ENCODE measurements at regions not wholly inside any gene's neighbourhood (a gene's known extent, or its start where the extent isn't known, plus 50 kb on each side); places are given as distances from the start of the nearest gene placed in this dataset.
A peak's percentile ranks its signal among the peaks of the same experiment; 100 is the strongest.

DNA sequence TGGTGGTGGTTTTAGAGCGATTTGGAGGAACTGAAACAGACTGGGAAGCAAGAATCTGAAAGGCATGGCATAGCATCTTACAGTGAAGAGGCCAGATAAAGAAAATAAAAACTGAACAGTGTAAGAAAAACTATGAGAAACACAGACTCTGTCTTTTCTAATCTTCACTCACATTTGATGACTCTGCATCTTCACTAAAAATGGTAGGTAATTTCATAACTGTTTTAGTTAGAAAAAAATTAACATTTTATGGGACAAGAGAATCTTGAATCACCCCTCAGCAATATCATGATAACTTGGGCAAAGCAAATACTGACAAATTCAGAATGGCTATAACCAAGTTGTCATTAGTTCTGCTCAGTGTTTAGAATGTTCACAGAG lies 812.6 kb downstream of the MCTP2 start (continued):
- TF ChIP-seq, protein P1, sequence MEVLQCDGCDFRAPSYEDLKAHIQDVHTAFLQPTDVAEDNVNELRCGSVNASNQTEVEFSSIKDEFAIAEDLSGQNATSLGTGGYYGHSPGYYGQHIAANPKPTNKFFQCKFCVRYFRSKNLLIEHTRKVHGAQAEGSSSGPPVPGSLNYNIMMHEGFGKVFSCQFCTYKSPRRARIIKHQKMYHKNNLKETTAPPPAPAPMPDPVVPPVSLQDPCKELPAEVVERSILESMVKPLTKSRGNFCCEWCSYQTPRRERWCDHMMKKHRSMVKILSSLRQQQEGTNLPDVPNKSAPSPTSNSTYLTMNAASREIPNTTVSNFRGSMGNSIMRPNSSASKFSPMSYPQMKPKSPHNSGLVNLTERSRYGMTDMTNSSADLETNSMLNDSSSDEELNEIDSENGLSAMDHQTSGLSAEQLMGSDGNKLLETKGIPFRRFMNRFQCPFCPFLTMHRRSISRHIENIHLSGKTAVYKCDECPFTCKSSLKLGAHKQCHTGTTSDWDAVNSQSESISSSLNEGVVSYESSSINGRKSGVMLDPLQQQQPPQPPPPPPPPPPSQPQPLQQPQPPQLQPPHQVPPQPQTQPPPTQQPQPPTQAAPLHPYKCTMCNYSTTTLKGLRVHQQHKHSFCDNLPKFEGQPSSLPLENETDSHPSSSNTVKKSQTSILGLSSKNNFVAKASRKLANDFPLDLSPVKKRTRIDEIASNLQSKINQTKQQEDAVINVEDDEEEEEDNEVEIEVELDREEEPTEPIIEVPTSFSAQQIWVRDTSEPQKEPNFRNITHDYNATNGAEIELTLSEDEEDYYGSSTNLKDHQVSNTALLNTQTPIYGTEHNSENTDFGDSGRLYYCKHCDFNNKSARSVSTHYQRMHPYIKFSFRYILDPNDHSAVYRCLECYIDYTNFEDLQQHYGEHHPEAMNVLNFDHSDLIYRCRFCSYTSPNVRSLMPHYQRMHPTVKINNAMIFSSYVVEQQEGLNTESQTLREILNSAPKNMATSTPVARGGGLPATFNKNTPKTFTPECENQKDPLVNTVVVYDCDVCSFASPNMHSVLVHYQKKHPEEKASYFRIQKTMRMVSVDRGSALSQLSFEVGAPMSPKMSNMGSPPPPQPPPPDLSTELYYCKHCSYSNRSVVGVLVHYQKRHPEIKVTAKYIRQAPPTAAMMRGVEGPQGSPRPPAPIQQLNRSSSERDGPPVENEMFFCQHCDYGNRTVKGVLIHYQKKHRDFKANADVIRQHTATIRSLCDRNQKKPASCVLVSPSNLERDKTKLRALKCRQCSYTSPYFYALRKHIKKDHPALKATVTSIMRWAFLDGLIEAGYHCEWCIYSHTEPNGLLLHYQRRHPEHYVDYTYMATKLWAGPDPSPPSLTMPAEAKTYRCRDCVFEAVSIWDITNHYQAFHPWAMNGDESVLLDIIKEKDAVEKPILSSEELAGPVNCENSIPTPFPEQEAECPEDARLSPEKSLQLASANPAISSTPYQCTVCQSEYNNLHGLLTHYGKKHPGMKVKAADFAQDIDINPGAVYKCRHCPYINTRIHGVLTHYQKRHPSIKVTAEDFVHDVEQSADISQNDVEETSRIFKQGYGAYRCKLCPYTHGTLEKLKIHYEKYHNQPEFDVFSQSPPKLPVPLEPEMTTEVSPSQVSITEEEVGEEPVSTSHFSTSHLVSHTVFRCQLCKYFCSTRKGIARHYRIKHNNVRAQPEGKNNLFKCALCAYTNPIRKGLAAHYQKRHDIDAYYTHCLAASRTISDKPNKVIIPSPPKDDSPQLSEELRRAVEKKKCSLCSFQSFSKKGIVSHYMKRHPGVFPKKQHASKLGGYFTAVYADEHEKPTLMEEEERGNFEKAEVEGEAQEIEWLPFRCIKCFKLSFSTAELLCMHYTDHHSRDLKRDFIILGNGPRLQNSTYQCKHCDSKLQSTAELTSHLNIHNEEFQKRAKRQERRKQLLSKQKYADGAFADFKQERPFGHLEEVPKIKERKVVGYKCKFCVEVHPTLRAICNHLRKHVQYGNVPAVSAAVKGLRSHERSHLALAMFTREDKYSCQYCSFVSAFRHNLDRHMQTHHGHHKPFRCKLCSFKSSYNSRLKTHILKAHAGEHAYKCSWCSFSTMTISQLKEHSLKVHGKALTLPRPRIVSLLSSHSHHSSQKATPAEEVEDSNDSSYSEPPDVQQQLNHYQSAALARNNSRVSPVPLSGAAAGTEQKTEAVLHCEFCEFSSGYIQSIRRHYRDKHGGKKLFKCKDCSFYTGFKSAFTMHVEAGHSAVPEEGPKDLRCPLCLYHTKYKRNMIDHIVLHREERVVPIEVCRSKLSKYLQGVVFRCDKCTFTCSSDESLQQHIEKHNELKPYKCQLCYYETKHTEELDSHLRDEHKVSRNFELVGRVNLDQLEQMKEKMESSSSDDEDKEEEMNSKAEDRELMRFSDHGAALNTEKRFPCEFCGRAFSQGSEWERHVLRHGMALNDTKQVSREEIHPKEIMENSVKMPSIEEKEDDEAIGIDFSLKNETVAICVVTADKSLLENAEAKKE (CRISPR knock-in tag; IDR thresholded peaks at IDR 0.05), result no peak
- TF ChIP-seq STAT1 (IDR thresholded peaks at IDR 0.05; ENCODE audit: unreplicated experiment), result no peak
- TF ChIP-seq, protein P2, sequence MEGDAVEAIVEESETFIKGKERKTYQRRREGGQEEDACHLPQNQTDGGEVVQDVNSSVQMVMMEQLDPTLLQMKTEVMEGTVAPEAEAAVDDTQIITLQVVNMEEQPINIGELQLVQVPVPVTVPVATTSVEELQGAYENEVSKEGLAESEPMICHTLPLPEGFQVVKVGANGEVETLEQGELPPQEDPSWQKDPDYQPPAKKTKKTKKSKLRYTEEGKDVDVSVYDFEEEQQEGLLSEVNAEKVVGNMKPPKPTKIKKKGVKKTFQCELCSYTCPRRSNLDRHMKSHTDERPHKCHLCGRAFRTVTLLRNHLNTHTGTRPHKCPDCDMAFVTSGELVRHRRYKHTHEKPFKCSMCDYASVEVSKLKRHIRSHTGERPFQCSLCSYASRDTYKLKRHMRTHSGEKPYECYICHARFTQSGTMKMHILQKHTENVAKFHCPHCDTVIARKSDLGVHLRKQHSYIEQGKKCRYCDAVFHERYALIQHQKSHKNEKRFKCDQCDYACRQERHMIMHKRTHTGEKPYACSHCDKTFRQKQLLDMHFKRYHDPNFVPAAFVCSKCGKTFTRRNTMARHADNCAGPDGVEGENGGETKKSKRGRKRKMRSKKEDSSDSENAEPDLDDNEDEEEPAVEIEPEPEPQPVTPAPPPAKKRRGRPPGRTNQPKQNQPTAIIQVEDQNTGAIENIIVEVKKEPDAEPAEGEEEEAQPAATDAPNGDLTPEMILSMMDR (conservative IDR thresholded peaks at IDR 0.05; ENCODE audit: low read depth in 2 of 2), result no peak
- no peak for TF ChIP-seq JUNB (IDR thresholded peaks at IDR 0.05; ENCODE audit: unreplicated experiment)

DNA sequence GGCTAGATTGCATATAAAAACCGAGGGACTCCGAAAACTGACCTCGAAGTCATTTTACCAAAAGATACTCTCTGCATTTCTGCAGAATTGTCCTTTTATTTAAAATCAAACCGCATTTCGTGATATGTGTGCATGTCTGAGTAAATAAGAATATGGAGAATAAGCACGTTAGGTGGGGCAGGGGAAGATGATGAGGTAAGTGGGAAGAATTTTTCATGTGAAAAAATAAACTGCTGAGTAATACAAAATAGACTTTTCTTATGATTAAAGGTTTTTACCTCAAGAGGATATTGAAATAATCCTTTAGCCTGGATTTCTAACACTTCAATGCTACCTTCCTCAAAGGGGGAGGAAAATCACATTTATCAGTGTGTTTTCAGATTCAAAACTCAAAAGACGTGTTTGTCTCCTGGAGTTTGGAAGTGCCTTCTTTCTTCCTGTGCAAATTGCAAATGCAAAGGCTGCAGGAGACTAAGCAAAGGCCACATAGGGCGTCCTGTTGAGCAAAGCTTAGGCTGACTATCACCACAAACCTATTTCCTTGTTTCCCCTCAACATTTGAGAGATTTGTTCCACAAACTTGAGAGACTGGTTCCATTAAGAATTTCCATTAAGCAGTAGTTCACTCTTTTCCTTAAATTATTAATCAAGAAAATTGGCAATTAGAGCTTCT lies 813.5 kb downstream of the MCTP2 start:
- Histone ChIP-seq H3K4me3 (peak overlapping the region; percentile 9), H3K36me3 (ENCODE audit: insufficient read depth) (no peaks in the 10 kb centered on the region), H3F3A (replicated peaks; ENCODE audit: low read depth) (peaks cover 10% of the 10 kb centered on the region; the same call in 1 of the 2 replicates), H3K4me2 (peak overlapping the region; percentile 61), H3K27me3 (ENCODE audit: insufficient read depth) (no peaks in the 10 kb centered on the region), H3K27ac (ENCODE audit: low read depth) (peak overlapping the region; percentile 43), H3K9me2 (ENCODE audit: insufficient read depth) (0 out of 2 replicates have a peak, but pooled peaks cover 3% of the 10 kb centered on the region), H3K4me1 (ENCODE audit: insufficient read depth) (peaks cover 41% of the 10 kb centered on the region), H4K20me1 (replicated peaks; ENCODE audit: insufficient read depth) (no peaks in the 10 kb centered on the region), H2AFZ (no peak overlapping the region), H3K79me2 (replicated peaks; ENCODE audit: insufficient read depth) (no peaks in the 10 kb centered on the region)
- DNase-seq (ENCODE audit: low spot score), result peak; percentile 39
- Mint-ChIP-seq H3K27ac (peak overlapping the region; percentile 73), H3K9me3 (peaks cover 36% of the 10 kb centered on the region), H3K4me1 (peaks cover 34% of the 10 kb centered on the region), H3K4me3 (peak overlapping the region; percentile 23; the same call in 2 of the 3 replicates), H3K27me3 (ENCODE audit: insufficient read depth, low read depth, poor library complexity) (peaks cover 3% of the 10 kb centered on the region), H3K36me3 (ENCODE audit: low read depth) (peaks cover 38% of the 10 kb centered on the region)
- ATAC-seq, result peak; percentile 75
- TF ChIP-seq ZNF114 (CRISPR knock-in tag; IDR thresholded peaks at IDR 0.05) (no peak), NANOG (IDR thresholded peaks at IDR 0.05; ENCODE audit: borderline replicate concordance) (no peak), STAT1 (IDR thresholded peaks at IDR 0.05; ENCODE audit: unreplicated experiment) (no peak), EZH2 (IDR thresholded peaks at IDR 0.05; ENCODE audit: low read depth, unreplicated experiment) (no peak), POLR2AphosphoS5 (IDR thresholded peaks at IDR 0.05; ENCODE audit: low read depth) (no peak)
- TF ChIP-seq, protein P3, sequence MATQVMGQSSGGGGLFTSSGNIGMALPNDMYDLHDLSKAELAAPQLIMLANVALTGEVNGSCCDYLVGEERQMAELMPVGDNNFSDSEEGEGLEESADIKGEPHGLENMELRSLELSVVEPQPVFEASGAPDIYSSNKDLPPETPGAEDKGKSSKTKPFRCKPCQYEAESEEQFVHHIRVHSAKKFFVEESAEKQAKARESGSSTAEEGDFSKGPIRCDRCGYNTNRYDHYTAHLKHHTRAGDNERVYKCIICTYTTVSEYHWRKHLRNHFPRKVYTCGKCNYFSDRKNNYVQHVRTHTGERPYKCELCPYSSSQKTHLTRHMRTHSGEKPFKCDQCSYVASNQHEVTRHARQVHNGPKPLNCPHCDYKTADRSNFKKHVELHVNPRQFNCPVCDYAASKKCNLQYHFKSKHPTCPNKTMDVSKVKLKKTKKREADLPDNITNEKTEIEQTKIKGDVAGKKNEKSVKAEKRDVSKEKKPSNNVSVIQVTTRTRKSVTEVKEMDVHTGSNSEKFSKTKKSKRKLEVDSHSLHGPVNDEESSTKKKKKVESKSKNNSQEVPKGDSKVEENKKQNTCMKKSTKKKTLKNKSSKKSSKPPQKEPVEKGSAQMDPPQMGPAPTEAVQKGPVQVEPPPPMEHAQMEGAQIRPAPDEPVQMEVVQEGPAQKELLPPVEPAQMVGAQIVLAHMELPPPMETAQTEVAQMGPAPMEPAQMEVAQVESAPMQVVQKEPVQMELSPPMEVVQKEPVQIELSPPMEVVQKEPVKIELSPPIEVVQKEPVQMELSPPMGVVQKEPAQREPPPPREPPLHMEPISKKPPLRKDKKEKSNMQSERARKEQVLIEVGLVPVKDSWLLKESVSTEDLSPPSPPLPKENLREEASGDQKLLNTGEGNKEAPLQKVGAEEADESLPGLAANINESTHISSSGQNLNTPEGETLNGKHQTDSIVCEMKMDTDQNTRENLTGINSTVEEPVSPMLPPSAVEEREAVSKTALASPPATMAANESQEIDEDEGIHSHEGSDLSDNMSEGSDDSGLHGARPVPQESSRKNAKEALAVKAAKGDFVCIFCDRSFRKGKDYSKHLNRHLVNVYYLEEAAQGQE (IDR thresholded peaks at IDR 0.05; ENCODE audit: unreplicated experiment), result no peak
- TF ChIP-seq, protein P4, sequence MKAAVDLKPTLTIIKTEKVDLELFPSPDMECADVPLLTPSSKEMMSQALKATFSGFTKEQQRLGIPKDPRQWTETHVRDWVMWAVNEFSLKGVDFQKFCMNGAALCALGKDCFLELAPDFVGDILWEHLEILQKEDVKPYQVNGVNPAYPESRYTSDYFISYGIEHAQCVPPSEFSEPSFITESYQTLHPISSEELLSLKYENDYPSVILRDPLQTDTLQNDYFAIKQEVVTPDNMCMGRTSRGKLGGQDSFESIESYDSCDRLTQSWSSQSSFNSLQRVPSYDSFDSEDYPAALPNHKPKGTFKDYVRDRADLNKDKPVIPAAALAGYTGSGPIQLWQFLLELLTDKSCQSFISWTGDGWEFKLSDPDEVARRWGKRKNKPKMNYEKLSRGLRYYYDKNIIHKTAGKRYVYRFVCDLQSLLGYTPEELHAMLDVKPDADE (IDR thresholded peaks at IDR 0.05), result no peak
